HepG2 (cell line): ENCODE measurements at regions not wholly inside any gene's neighbourhood (a gene's known extent, or its start where the extent isn't known, plus 50 kb on each side); places are given as distances from the start of the nearest gene placed in this dataset.

ENCODE experiments used
- ATAC-seq: fragments of 200-7000 bp; cut with Tn5 transposase; 3 replicates; pipeline ENCODE4 v1.9.1; 2020; ENCODE audit warnings: mild to moderate bottlenecking, moderate library complexity
- BruUV-seq: library from RNA; stranded (reverse); fragments of 400-500 nt; replicated peaks from 2 replicates; lab custom pipeline; 2021; lab: Mats Ljungman, UMichigan
- CTCF ChIA-PET: fragments of 300-600 bp; formaldehyde crosslinking; extraction: SDS; loops from one replicate; lab custom pipeline; 2021; ENCODE audit warnings: low total read pairs, inconsistent platforms, low intra/inter-chr PET ratio; lab: Yijun Ruan, JAX
- POLR2A ChIA-PET: fragments of 350-600 bp; sonication (Branson Sonifier 250); formaldehyde crosslinking; loops from one replicate; lab custom pipeline; 2020; ENCODE audit warnings: antibody characterized with exemption, inconsistent platforms; lab: Yijun Ruan, JAX
- DNase-seq: peaks from one replicate; pipeline ENCODE4 v3.0.0-alpha.2; 2015; ENCODE audit warnings: low spot score
- FAIRE-seq: peaks from 3 replicates; lab custom pipeline; 2011; peaks lifted over from hg19 to GRCh38; lab: Jason Lieb, UNC
- H2AFZ ChIP-seq: one replicate; pipeline ENCODE4 v1.6.1; 2011; ENCODE audit warnings: low read length, inconsistent platforms
- H3K27ac ChIP-seq: fragments of 300-600 bp; 3 replicates; pipeline ENCODE4 v1.8.0; 2011; ENCODE audit warnings: mixed run types, mild to moderate bottlenecking, mixed read lengths, low read length, inconsistent platforms; ENCODE audit not compliant: insufficient read depth; ENCODE audit errors: extremely low read length
- H3K27me3 ChIP-seq, 2 experiments: fragments of 200-600 bp in 1 of 2; 2 replicates in 1 of 2; 3 replicates in 1 of 2; pipeline versions ENCODE4 v1.6.0 to v1.8.0; 2011; ENCODE audit warnings: low read length in 2 of 2, mild to moderate bottlenecking in 2 of 2, moderate library complexity in 2 of 2, inconsistent platforms in 1 of 2; ENCODE audit not compliant: insufficient read depth in 2 of 2, control insufficient read depth in 1 of 2
- H3K36me3 ChIP-seq, 2 experiments: fragments of 200-600 bp in 1 of 2; replicated peaks in 1 of 2; 2 replicates in 1 of 2; 3 replicates in 1 of 2; pipeline versions ENCODE4 v1.5.1 to v1.8.0; 2011; ENCODE audit warnings: low read length in 2 of 2, inconsistent platforms in 1 of 2; ENCODE audit not compliant: insufficient read depth in 2 of 2, control insufficient read depth in 1 of 2
- H3K4me1 ChIP-seq: 2 replicates; pipeline ENCODE4 v1.5.1; 2012; ENCODE audit warnings: low read length, inconsistent platforms; ENCODE audit not compliant: insufficient read depth
- H3K4me2 ChIP-seq: 2 replicates; pipeline ENCODE4 v1.6.0; 2011; ENCODE audit warnings: low read depth, low read length, inconsistent platforms
- H3K4me3 ChIP-seq, 3 experiments: fragments of 200-600 bp in 1 of 3; sonication (generic), shearing (Covaris generic) in 1 of 3; replicated peaks in 1 of 3; 2 replicates each; pipeline ENCODE4 v1.5.1; 2011 to 2016; ENCODE audit warnings: low read length in 3 of 3, inconsistent platforms in 2 of 3, low read depth in 2 of 3, mild to moderate bottlenecking in 2 of 3, control low read depth in 1 of 3, mixed read lengths in 1 of 3; ENCODE audit not compliant: insufficient read depth in 1 of 3
- H3K79me2 ChIP-seq: one replicate; pipeline ENCODE4 v1.6.1; 2011; ENCODE audit warnings: low read length, inconsistent platforms; ENCODE audit not compliant: insufficient read depth
- H3K9ac ChIP-seq: 2 replicates; pipeline ENCODE4 v1.6.0; 2011; ENCODE audit warnings: mild to moderate bottlenecking, low read depth, low read length, inconsistent platforms; ENCODE audit not compliant: insufficient read depth
- H3K9me3 ChIP-seq: 2 replicates; pipeline ENCODE4 v1.5.1; 2012; ENCODE audit warnings: mild to moderate bottlenecking, low read length
- H4K20me1 ChIP-seq: 2 replicates; pipeline ENCODE4 v1.6.0; 2011; ENCODE audit warnings: inconsistent platforms, mild to moderate bottlenecking, low read length, moderate library complexity; ENCODE audit not compliant: insufficient read depth
- BORCS8-MEF2B ChIP-seq: sonication (generic); formaldehyde crosslinking; IDR thresholded peaks from 2 replicates; pipeline ENCODE4 v1.8.0; 2022; ENCODE audit warnings: mild to moderate bottlenecking, missing genetic modification reagents
- CBFB ChIP-seq: sonication (generic); formaldehyde crosslinking; IDR thresholded peaks from 2 replicates; pipeline ENCODE4 v1.4.0; 2020; ENCODE audit warnings: missing genetic modification reagents
- FOXC1 ChIP-seq: sonication (generic); formaldehyde crosslinking; IDR thresholded peaks from 2 replicates; pipeline ENCODE4 v1.8.0; 2022; ENCODE audit warnings: mild to moderate bottlenecking, missing genetic modification reagents, borderline replicate concordance
- GABPA ChIP-seq, 2 experiments: IDR thresholded peaks; 2 replicates each; pipeline ENCODE4 v1.6.1; 2011 to 2016; ENCODE audit warnings: low read depth in 2 of 2, low read length in 1 of 2, missing biosample characterization in 1 of 2, missing genetic modification characterization in 1 of 2
- GABPB1 ChIP-seq: IDR thresholded peaks from 2 replicates; pipeline ENCODE4 v1.6.1; 2016; ENCODE audit warnings: mild to moderate bottlenecking, missing genetic modification reagents, moderate library complexity, missing compliant biosample characterization
- TOE1 ChIP-seq: sonication (generic); formaldehyde crosslinking; IDR thresholded peaks from 2 replicates; pipeline ENCODE4 v1.4.0; 2020; ENCODE audit warnings: mild to moderate bottlenecking, missing genetic modification reagents
- ZNF143 ChIP-seq: sonication (generic); formaldehyde crosslinking; IDR thresholded peaks from 2 replicates; pipeline ENCODE4 v1.4.0; 2020; ENCODE audit warnings: missing genetic modification reagents
- ZNF263 ChIP-seq: sonication (generic); formaldehyde crosslinking; IDR thresholded peaks from 2 replicates; pipeline ENCODE4 v1.4.0; 2020; ENCODE audit warnings: missing genetic modification reagents
- ZNF33A ChIP-seq: sonication (generic); formaldehyde crosslinking; IDR thresholded peaks from 2 replicates; pipeline ENCODE4 v1.5.1; 2020; ENCODE audit warnings: missing genetic modification reagents, mild to moderate bottlenecking, moderate library complexity, borderline replicate concordance
- ZNF552 ChIP-seq: sonication (generic); formaldehyde crosslinking; IDR thresholded peaks from 2 replicates; pipeline ENCODE4 v1.9.0; 2022; ENCODE audit warnings: missing genetic modification reagents, mild to moderate bottlenecking, borderline replicate concordance
- ZSCAN21 ChIP-seq: sonication (generic); formaldehyde crosslinking; IDR thresholded peaks from 2 replicates; pipeline ENCODE4 v1.8.0; 2022; ENCODE audit warnings: mild to moderate bottlenecking, missing genetic modification reagents, moderate library complexity, borderline replicate concordance
- ZSCAN25 ChIP-seq: sonication (generic); formaldehyde crosslinking; IDR thresholded peaks from 2 replicates; pipeline ENCODE4 v1.8.0; 2022; ENCODE audit warnings: mild to moderate bottlenecking, missing genetic modification reagents
- WGBS: methylation state at CpG from one replicate; pipeline ENCODE4 v1.1.6; 2017; ENCODE audit warnings: low lambda C conversion rate; 5-methylcytosine and 5-hydroxymethylcytosine counted together
- in situ Hi-C: cut with HindIII; loops from 2 replicates; pipeline ENCODE4 v1.10.0; 2017; ENCODE audit warnings: low pct_unique_long_range_greater_than_20kb; ENCODE audit not compliant: extremely low pct_ligation_motif_present
- intact Hi-C: fragments of 100-400 bp; cut with micrococcal nuclease; formaldehyde crosslinking; loops from one replicate; pipeline ENCODE4 v1.10.0; 2022; ENCODE audit not compliant: unreplicated experiment
- TF ChIP-seq, protein P1 (sequence below): sonication (generic); formaldehyde crosslinking; IDR thresholded peaks from 2 replicates; pipeline ENCODE4 v1.5.0; 2020; ENCODE audit warnings: mild to moderate bottlenecking, missing genetic modification reagents, moderate library complexity
- TF ChIP-seq, protein P2 (sequence below): IDR thresholded peaks from 2 replicates; pipeline ENCODE4 v1.6.1; 2012; ENCODE audit warnings: inconsistent platforms
- TF ChIP-seq, protein P3 (sequence below): sonication (generic); formaldehyde crosslinking; IDR thresholded peaks from 2 replicates; pipeline ENCODE4 v1.5.1; 2020; ENCODE audit warnings: mild to moderate bottlenecking, moderate library complexity, missing genetic modification reagents
- TF ChIP-seq, protein P4 (sequence below): IDR thresholded peaks from 2 replicates; pipeline ENCODE4 v1.6.1; 2016; ENCODE audit warnings: control low read depth

DNA sequence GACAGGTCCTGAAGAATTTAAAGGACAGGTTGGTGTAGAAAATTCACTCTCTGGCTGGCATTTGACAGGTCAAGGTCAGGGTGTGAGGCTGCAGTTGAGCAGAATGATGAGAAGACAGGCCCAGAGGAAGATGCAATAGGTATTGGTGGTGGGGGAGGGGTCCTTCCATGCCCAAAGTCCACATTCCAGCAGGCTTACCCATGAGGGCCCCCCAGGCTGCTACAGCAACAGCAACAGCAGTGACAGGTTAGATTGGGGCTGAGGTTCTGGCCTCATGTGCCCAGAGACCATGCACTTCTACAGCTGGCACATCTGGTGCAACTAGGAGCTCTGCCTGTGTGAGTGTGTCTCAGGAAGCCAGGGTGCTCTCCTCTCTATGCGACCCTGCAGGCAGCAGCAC, 223.5 kb upstream of the GHITM start (continued):
- TF ChIP-seq ZNF552 (CRISPR knock-in tag) (no peak), ZNF33A (no peak), ZSCAN21 (CRISPR knock-in tag) (no peak), FOXC1 (no peak)

DNA sequence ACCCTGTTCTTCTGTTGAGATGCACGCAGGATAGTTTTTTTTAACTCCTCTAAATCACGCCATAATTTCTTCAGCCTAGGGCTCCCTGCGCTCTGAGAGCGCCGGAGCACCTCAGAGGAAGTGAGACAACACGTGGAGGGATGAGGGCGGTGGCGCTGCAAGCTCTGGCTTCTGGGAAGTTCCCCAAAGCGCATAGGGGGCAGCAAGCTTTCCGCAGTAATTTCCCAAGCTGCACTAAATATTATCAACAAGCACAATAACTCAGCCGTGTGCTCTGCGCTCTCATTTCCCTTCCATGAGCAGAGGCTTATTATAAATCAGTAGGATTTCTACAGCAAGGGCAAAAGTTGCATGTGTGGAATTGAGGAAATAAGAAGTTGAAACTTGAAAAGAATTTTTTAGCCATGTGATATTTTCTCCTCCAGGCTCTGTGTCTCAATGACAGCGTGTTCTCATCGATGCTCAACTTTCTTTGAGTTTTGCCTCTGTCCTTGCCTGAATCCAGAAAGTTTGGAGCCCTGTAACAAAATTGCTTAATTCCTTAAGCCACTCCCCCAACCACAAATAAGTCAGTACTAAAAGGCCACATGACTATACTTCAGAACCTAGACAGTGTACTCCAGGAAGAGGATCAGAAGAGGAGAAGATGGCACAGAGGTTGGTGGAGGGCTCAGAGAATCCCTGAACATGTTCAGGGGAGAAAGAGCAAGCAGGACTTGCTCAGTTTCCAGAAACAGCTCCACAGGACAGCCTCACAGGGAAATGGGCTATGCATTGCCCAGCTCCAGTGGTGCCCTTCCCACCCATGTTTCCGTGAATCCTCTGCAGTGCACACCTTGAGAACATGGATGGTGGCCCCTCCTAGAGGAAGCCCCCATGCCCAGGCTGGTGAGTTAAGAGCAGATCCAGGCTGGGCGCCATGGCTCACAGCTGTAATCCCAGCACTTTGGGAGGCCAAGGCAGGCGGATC, 221.5 kb upstream of the GHITM start:
- Histone ChIP-seq H3K9ac (no peak overlapping the region), H3K4me1 (peaks cover 11% of the 10 kb centered on the region), H2AFZ (no peak overlapping the region), H3K36me3 (no peaks in the 10 kb centered on the region), H3K4me3 (no peak overlapping the region), H3K9me3 (no peaks in the 10 kb centered on the region), H3K27me3 (no peaks in the 10 kb centered on the region), H3K79me2 (no peaks in the 10 kb centered on the region), H3K4me2 (no peak overlapping the region), H3K27ac (no peak overlapping the region), H4K20me1 (no peaks in the 10 kb centered on the region)
- ChIA-PET POLR2A (no interaction called here), CTCF (no interaction called here)
- whole genome bisulfite sequencing: 23% methylated on average over 17 of the region's 17 CpGs
- DNase-seq (peak; percentile 12), ATAC-seq (peak; percentile 90), FAIRE-seq (peak; percentile 50)
- BruUV-seq: no TSS peak
- in situ Hi-C loops: no loop called here
- intact Hi-C loops: no loop called here
- TF ChIP-seq BORCS8-MEF2B (no peak), ZNF263 (CRISPR knock-in tag) (peak; percentile 87), CBFB (CRISPR knock-in tag) (no peak), ZNF143 (peak; percentile 46), GABPA (IDR thresholded peaks at IDR 0.05; ENCODE audit: low read depth, low read length) (no peak), GABPA (CRISPR knock-in tag; IDR thresholded peaks at IDR 0.05; ENCODE audit: low read depth) (peak; percentile 65), GABPB1 (CRISPR knock-in tag) (peak; percentile 40), ZSCAN25 (CRISPR knock-in tag) (no peak), TOE1 (CRISPR knock-in tag) (no peak)
- TF ChIP-seq, protein P1, sequence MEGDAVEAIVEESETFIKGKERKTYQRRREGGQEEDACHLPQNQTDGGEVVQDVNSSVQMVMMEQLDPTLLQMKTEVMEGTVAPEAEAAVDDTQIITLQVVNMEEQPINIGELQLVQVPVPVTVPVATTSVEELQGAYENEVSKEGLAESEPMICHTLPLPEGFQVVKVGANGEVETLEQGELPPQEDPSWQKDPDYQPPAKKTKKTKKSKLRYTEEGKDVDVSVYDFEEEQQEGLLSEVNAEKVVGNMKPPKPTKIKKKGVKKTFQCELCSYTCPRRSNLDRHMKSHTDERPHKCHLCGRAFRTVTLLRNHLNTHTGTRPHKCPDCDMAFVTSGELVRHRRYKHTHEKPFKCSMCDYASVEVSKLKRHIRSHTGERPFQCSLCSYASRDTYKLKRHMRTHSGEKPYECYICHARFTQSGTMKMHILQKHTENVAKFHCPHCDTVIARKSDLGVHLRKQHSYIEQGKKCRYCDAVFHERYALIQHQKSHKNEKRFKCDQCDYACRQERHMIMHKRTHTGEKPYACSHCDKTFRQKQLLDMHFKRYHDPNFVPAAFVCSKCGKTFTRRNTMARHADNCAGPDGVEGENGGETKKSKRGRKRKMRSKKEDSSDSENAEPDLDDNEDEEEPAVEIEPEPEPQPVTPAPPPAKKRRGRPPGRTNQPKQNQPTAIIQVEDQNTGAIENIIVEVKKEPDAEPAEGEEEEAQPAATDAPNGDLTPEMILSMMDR: peak; percentile 45; the same call in 1 of the 2 replicates
- TF ChIP-seq, protein P2, sequence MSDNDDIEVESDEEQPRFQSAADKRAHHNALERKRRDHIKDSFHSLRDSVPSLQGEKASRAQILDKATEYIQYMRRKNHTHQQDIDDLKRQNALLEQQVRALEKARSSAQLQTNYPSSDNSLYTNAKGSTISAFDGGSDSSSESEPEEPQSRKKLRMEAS: peak; percentile 36; the same call in 1 of the 2 replicates
- TF ChIP-seq, protein P3, sequence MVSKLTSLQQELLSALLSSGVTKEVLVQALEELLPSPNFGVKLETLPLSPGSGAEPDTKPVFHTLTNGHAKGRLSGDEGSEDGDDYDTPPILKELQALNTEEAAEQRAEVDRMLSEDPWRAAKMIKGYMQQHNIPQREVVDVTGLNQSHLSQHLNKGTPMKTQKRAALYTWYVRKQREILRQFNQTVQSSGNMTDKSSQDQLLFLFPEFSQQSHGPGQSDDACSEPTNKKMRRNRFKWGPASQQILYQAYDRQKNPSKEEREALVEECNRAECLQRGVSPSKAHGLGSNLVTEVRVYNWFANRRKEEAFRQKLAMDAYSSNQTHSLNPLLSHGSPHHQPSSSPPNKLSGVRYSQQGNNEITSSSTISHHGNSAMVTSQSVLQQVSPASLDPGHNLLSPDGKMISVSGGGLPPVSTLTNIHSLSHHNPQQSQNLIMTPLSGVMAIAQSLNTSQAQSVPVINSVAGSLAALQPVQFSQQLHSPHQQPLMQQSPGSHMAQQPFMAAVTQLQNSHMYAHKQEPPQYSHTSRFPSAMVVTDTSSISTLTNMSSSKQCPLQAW (CRISPR knock-in tag): no peak
- TF ChIP-seq, protein P4, sequence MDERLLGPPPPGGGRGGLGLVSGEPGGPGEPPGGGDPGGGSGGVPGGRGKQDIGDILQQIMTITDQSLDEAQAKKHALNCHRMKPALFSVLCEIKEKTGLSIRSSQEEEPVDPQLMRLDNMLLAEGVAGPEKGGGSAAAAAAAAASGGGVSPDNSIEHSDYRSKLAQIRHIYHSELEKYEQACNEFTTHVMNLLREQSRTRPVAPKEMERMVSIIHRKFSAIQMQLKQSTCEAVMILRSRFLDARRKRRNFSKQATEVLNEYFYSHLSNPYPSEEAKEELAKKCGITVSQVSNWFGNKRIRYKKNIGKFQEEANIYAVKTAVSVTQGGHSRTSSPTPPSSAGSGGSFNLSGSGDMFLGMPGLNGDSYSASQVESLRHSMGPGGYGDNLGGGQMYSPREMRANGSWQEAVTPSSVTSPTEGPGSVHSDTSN: no peak
